A172 (cell line): ENCODE measurements at regions not wholly inside any gene's neighbourhood (a gene's known extent, or its start where the extent isn't known, plus 50 kb on each side); places are given as distances from the start of the nearest gene placed in this dataset.
"Not testable (repeated sequence)": the region's sequence is repeated elsewhere in the genome, so short reads cannot be mapped to it uniquely, and the experiment has no call there.

Source experiments
- DNase-seq: peaks from one replicate; pipeline ENCODE4 v3.0.0-alpha.2; 2015; ENCODE audit warnings: low spot score

- DNase-seq = peak; percentile 61
Observed at GRCh38 chrX:12052109-12052508, 86.2 kb upstream of the FRMPD4 start.

GRCh38 chrX:12058087-12058486 lies 80.2 kb upstream of the FRMPD4 start:
- DNase-seq = no peak

GRCh38 chrX:12060489-12061260 lies 77.6 kb upstream of the FRMPD4 start:
- DNase-seq = no peak

DNA sequence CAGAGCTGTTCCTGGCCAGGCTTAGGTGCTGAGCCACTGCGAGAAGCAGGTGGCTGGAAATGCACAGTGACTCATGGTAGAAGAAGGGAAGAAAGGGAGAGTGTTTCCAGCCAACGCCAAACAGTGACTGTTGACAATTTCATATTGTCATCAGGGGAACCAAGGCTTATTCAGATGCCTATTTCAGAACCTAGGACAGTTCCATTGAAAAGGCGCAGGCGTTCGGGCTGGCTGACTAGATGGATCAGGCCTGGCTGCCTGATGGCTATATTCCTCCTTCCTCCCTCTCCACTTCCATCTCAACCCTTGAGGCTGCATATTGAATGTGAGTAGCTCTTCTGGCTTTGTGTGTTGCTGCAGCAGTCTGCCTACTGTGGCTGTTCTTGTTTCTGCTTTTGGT lies 73.0 kb upstream of the FRMPD4 start:
- DNase-seq = peak; percentile 60

DNA sequence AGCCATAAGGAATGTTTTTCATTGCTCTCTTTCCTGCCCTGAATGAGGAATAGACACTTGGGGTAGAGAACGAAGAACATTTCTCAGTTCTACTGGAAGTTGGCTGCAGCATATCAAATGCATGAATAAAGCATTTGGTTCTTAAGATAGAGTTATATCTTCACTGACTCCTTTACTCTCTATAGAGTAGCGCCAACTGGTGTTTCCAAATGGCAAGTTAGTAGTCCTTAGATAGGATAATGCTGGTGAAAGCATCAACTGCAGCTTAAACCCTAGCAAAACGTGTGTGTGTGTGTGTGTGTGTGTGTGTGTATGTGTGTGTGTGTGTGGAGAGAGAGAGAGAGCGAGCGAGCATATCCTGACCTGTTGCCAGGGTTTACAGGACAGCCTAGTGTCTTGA lies 62.2 kb upstream of the FRMPD4 start:
- DNase-seq = peak; percentile 11

- peak; percentile 53 for DNase-seq
Observed at GRCh38 chrX:12080265-12080664, 58.0 kb upstream of the FRMPD4 start.

- not testable (repeated sequence) for DNase-seq
Observed at GRCh38 chrX:12082959-12083358, 55.3 kb upstream of the FRMPD4 start.
